Vagina (tissue), 2 donors: ENCODE measurements at regions not wholly inside any gene's neighbourhood (a gene's known extent, or its start where the extent isn't known, plus 50 kb on each side); places are given as distances from the start of the nearest gene placed in this dataset.

Experiments
- DNase-seq, 2 donors: peaks; one replicate each; pipeline ENCODE4 v3.0.0-alpha.2; 2017; ENCODE audit errors: extremely low spot score in 2 of 2
- H3K27ac ChIP-seq: fragments of 200-600 bp; sonication (generic); one replicate; pipeline ENCODE4 v1.5.1; 2019
- H3K27me3 ChIP-seq: fragments of 200-600 bp; sonication (generic); one replicate; pipeline ENCODE4 v1.5.1; 2019
- H3K36me3 ChIP-seq, 2 donors: fragments of 200-600 bp; sonication (generic); one replicate each; pipeline ENCODE4 v1.5.1; 2017 to 2019
- H3K4me1 ChIP-seq: fragments of 200-600 bp; sonication (generic); one replicate; pipeline ENCODE4 v1.5.1; 2019
- H3K4me3 ChIP-seq, 2 donors: fragments of 200-600 bp; sonication (generic); 1 replicate in 1 of 2; 2 replicates in 1 of 2; pipeline ENCODE4 v1.5.1; 2016 to 2019
- H3K9me3 ChIP-seq: fragments of 200-600 bp; sonication (generic); one replicate; pipeline ENCODE4 v1.5.1; 2019
- POLR2A ChIP-seq, 2 donors: fragments of 450-650 bp; IDR thresholded peaks; one replicate each; pipeline ENCODE4 v1.6.1; 2017; ENCODE audit warnings: antibody characterized with exemption in 2 of 2, mild to moderate bottlenecking in 2 of 2, moderate library complexity in 2 of 2
- POLR2AphosphoS5 ChIP-seq, 2 donors: sonication (generic); formaldehyde crosslinking; IDR thresholded peaks; one replicate each; pipeline ENCODE4 v1.9.0; 2017; ENCODE audit warnings: antibody characterized with exemption in 2 of 2, mild to moderate bottlenecking in 2 of 2, low read depth in 1 of 2; ENCODE audit not compliant: insufficient read depth in 1 of 2
- intact Hi-C: fragments of 100-400 bp; cut with DNase I; formaldehyde crosslinking; loops from one replicate; pipeline ENCODE4 v1.15.1; 2023
- TF ChIP-seq, protein P1 (sequence below), 3 experiments: fragments of 450-650 bp in 2 of 3; fragments of 200-600 bp in 1 of 3; sonication (generic) in 1 of 3; IDR thresholded peaks; one replicate each; pipeline ENCODE4 v1.5.1; 2017 to 2019; ENCODE audit warnings: antibody characterized with exemption in 3 of 3, mild to moderate bottlenecking in 2 of 3, moderate library complexity in 2 of 3

DNA sequence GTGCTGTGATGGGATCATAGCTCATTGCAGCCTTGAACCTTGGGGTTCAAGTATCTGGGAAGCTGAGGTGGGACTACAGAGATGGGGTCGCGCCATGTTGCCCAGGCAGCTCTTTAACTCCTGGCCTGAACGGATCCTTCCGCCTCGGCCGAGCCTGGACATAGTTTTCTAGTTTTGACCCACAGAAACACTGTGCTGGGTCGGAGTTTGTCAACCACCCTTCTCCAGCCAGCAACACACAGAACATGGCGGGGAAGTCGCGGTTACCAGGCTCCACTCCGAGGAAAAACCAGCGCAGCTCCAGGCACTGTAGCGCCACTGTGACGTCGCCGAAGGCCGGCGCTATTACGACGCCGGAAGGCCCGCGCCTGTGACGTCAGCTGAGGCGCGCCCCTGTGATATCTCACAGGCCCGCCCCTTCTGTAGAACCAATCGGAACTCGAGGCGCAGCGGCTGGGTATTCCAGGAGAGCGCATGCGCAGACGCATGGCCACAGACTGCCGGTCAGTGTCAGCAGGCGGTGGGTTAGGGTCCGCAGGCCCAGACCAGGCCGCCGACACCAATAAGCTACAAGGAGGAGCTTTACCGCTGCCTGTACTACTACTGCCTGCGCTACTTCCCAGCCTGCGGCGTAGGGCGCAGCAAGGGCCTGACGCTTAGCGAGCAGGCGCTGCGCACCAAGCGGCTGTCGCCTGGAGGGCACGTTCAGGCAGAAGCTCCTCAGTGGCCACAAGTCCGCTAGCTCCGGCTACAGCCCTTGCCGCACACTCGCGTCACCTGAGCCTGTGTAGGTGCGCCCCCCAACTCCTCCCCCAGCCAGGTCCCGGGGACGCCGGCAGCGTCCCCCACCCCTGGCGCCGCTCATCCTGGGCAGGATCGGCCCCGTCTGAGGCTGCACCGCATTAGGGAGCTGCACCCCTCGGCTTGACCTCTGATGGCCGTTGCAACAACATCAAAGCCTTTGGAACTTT lies 135.2 kb upstream of the KCTD7 start:
- DNase-seq: peak; percentile 97 to 100
- Histone ChIP-seq H3K27me3 (no peaks in the 10 kb centered on the region), H3K36me3 (no peaks in the 10 kb centered on the region), H3K27ac (peak overlapping the region; percentile 93), H3K4me1 (peaks cover 19% of the 10 kb centered on the region), H3K9me3 (no peaks in the 10 kb centered on the region), H3K4me3 (peak overlapping the region; percentile 81 to 84)
- intact Hi-C loops: loop anchor here (5.0 kb wide), 1 partner anchor 259 kb away; no protein-coding TSS in a partner anchor
- TF ChIP-seq POLR2AphosphoS5 (IDR thresholded peaks at IDR 0.05; ENCODE audit: insufficient read depth in 1 of 2, low read depth in 1 of 2) (peak; percentile 97 to 99), POLR2A (IDR thresholded peaks at IDR 0.05) (peak; percentile 70 to 91)
- TF ChIP-seq, protein P1, sequence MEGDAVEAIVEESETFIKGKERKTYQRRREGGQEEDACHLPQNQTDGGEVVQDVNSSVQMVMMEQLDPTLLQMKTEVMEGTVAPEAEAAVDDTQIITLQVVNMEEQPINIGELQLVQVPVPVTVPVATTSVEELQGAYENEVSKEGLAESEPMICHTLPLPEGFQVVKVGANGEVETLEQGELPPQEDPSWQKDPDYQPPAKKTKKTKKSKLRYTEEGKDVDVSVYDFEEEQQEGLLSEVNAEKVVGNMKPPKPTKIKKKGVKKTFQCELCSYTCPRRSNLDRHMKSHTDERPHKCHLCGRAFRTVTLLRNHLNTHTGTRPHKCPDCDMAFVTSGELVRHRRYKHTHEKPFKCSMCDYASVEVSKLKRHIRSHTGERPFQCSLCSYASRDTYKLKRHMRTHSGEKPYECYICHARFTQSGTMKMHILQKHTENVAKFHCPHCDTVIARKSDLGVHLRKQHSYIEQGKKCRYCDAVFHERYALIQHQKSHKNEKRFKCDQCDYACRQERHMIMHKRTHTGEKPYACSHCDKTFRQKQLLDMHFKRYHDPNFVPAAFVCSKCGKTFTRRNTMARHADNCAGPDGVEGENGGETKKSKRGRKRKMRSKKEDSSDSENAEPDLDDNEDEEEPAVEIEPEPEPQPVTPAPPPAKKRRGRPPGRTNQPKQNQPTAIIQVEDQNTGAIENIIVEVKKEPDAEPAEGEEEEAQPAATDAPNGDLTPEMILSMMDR (IDR thresholded peaks at IDR 0.05): peak in 1 of 3 experiments; percentile 14

DNA sequence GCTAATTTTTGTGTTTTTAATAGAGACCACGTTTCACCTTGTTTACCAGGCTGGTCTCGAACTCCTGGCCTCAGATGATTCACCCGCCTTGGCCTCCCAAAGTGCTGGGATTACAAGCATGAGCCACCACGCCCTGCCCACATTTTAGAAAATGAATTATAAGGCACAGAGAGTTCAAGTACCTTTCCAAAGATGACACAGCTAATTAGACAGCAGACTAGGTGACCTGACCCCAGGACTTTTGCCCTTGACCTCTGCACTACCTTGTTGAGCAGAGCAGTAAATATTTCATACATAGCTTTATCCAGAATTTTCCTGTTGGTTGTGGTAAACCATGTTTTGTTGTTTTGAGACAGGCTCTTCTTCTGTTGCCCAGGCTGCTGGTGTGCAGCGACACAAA lies 131.3 kb upstream of the KCTD7 start:
- H3K4me1 ChIP-seq: peaks cover 16% of the 10 kb centered on the region
- H3K4me3 ChIP-seq: no peak overlapping the region
- intact Hi-C loops: no loop called here
- no peaks in the 10 kb centered on the region for H3K27me3 ChIP-seq
- H3K9me3 ChIP-seq: no peaks in the 10 kb centered on the region
- TF ChIP-seq POLR2A (IDR thresholded peaks at IDR 0.05) (no peak), POLR2AphosphoS5 (IDR thresholded peaks at IDR 0.05; ENCODE audit: insufficient read depth in 1 of 2, low read depth in 1 of 2) (no peak)
- TF ChIP-seq, protein P1 (IDR thresholded peaks at IDR 0.05): no peak
- no peak overlapping the region for H3K27ac ChIP-seq
- H3K36me3 ChIP-seq: no peaks in the 10 kb centered on the region
- no peak for DNase-seq

DNA sequence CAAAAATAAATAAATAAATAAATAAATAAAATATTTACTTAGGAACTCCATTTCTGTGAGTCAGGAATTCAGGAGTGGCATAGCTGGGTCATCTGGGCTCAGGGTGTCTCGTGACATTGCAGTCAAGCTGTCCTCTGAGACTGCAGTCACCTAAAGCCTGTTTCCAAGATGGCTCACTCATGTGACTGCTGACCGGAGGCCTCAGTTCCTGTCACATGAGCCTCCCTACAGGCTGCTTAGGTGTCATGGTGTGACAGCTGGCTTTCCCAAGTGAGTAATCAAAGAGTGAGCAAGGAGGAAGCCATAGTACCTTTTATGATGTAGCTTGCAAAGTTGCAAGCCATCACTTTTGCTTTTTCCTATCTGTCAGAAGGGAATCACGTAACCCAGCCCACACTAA lies 128.6 kb upstream of the KCTD7 start:
- no peak for DNase-seq
- intact Hi-C loops: no loop called here
- TF ChIP-seq, protein P1 (IDR thresholded peaks at IDR 0.05): no peak
- no peak for TF ChIP-seq POLR2AphosphoS5 (IDR thresholded peaks at IDR 0.05; ENCODE audit: insufficient read depth in 1 of 2, low read depth in 1 of 2)
- TF ChIP-seq POLR2A (IDR thresholded peaks at IDR 0.05): no peak

DNA sequence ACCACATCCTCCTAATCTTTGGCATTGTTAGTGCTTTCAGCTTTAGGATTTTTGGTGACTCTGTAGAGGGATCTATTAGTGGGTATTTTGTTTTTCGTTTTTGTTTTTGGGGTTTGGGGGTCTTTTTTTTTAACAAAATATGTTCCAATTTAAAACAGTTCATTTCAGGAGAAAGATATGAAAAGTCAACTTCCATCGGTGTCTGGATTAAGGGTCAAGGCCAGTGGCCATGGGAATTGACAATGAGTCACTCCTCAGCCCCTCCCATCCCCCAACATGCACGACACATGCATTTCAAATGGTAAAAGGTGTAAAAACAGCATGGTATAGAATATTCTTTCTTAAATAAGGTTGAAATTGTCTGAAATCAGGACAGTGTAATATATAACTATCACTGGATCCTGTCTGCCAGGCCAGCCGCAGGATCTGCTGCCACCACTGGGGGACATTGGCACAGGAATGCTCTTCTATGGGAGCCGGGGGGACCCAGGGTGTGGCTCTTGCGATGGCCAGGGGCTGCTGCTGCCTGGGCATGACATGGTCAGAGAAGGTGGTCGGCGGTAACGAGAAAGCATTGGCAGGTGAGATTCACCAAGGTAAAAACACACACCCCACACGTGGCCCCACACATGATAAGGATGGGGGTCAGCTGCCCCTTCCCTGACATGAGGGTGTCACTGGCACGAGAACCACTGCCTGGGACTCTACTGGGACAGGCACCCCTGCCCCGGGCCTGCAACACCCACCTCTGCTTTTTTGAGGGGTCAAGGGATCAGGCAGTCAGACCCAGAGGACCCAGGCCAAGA lies 126.2 kb upstream of the KCTD7 start:
- TF ChIP-seq, protein P1 (IDR thresholded peaks at IDR 0.05): no peak
- TF ChIP-seq POLR2AphosphoS5 (IDR thresholded peaks at IDR 0.05; ENCODE audit: insufficient read depth in 1 of 2, low read depth in 1 of 2) (no peak), POLR2A (IDR thresholded peaks at IDR 0.05) (no peak)
- Histone ChIP-seq H3K4me1 (peaks cover 9% of the 10 kb centered on the region), H3K36me3 (no peaks in the 10 kb centered on the region), H3K27me3 (no peaks in the 10 kb centered on the region), H3K4me3 (no peak overlapping the region), H3K9me3 (no peaks in the 10 kb centered on the region), H3K27ac (no peak overlapping the region)
- intact Hi-C loops: no loop called here
- DNase-seq: no peak

More for the DNA sequence above, 128.6 kb upstream of the KCTD7 start:
- H3K36me3 ChIP-seq: no peaks in the 10 kb centered on the region
- no peaks in the 10 kb centered on the region for H3K9me3 ChIP-seq
- H3K4me1 ChIP-seq: no peaks in the 10 kb centered on the region
- H3K27me3 ChIP-seq: no peaks in the 10 kb centered on the region
- H3K27ac ChIP-seq: no peak overlapping the region
- no peak overlapping the region for H3K4me3 ChIP-seq
